NCI-H748 treated with DMSO at 0.1 percent for 48 hours (cell line): ENCODE measurements at regions not wholly inside any gene's neighbourhood (a gene's known extent, or its start where the extent isn't known, plus 50 kb on each side); places are given as distances from the start of the nearest gene placed in this dataset.

ENCODE experiments used
- DNase-seq: peaks from one replicate; lab custom pipeline; 2025; lab: John Stamatoyannopoulos, UW

DNA sequence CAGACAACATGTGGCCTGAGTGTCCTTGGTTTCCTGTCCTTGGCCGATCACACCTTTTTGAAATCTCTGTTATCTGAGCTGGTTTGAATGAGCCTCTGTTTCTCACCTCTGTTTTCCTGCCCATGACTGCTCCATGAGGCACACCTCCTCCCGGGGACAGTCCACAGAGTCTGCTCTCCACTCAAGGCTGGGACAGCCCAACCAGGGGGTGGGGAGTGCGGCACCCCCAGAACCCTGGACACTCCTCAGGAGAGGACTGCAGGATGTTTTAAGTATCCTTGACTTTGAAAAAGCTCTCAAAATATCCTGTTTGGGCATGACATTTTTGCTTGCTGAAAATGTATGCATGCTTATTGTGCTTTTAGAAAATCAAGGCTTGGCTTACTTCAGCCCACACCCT is 333.0 kb upstream of the N4BP1 start:
- no peak for DNase-seq

DNA sequence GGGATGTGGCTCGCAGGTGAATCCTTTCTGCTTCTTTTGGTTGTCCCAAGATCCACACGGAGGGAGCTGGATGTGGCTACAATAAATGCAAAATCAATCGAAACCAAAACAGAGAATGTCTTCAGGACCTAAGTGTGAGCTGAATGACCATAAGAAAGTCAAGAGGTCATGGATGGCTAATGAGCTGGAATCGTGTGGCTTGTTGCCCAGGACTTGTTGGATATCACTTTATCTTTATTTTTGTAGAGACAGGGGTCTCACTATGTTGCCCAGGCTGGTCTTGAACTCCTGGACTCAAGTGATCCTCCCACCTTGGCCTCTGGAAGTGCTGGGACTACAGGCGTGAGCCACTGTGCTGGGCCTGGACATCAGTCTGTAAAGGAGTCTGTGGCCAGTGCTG is 326.8 kb upstream of the N4BP1 start:
- no peak for DNase-seq

DNA sequence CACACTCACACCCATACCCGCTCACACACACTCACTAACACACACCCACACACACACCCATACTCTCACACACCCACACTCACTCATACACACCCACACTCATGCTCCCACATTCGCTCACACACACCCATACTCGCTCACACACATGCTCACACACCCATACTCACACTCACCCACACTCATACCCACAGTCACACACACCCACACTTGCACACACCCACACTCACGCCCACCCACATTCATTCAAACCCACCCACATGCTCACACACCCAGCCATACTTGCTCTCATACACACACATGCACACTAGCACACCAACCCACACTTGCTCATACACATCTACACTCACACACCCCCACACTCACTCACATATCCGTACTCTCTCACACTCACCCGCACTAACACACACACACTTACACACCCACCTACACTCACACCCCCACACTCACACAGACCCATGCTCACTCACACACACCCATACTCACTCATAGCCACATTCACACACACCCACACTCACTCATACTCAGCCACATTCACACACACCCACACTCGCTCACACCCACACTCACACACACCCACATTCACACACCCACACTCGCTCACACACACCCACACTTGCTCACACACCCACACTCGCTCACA is 322.4 kb upstream of the N4BP1 start:
- no peak for DNase-seq

DNA sequence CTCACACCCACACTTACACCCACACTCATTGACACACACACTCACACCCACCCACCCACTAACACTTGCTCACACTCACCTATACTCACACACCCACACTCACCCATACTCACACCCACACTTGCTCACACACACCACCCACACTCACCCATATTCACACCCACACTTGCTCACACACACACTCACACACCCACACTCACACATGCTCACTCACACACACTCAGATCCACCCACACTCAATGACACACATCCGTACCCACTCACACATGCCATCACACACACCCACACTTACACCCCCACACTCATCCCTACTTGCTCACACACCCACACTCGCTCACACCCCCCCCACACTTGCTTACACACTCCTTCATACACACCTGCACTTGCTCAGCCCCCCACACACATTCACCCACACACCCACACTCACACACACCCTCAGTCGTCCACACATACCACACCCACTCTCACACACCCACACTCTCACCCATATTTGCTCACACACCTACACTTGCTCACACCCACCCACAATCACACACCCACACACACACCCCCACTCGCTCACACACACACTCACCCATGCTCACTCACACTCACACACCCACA is 321.1 kb upstream of the N4BP1 start:
- DNase-seq, result no peak

DNA sequence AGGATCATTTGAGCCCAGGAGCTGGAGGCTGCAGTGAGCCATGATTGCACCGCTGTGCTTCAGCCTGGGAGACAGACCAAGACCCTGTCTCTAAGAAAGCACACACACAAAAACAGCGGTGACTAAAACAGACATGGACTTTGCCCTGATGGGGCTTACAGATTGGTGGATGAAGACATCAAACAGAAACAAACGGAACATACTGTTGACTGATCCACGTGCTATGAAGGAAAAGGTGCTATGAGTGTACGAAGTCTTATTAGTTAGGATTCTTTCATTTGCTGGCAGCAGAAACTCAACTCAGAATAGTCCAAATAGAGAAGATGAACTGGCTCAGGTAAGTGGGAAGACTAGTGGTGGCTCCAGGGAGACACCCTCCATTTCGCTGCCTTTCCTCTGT is 309.8 kb upstream of the N4BP1 start:
- no peak for DNase-seq

DNA sequence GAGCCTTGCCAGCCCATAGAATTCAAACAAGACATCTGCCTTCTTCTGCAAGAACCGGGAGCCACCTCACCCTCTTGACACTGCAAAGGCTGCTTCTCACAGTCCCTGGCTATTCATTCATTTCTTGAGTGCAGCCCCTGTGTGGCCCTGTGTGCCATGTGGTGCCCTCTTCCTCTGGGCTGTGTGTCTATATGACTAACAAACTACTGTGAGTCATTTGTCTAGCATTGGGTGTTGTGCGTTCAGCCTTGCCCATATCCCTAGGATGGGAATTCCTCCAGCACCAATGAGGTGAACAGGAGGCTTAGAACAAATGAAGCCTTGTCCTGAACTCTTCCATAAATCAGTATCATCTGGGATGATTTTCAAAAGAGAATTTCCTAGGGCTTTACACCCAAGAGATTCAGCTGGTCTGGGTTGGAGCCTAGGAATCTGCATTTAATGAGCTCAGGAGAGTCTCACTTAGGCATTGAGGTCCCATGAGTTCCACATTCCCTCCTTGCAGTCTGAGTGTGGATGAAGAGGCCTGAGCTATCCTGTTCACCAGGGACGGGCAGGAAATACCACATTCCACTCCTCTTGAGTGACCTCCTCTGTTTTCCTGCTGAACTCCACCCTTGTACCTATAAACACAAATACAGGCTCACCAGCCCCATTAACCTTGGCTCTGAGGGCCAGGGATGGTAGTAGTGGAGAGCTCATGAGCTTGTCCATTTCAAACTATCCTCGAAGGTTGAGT is 308.7 kb upstream of the N4BP1 start:
- no peak for DNase-seq

DNA sequence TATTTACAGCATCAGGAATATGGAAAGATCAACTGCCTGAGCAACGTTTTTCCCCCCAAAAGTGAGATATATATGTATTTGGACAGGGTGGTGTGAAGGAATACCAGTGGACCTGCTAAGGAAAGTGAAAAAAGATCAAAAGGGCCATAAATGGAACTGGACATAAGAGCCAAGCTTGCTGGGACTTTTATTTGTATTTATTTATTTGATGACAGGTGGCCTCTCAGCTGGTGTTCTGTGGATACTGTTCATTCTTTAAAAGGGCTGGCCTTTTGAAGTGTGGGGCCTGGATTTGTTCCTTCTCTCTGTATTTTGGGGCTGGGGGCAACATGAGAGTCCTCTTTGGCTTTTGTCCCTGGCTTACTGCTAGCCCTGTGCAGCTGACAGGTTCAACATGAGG is 306.6 kb upstream of the N4BP1 start:
- DNase-seq, result no peak

DNA sequence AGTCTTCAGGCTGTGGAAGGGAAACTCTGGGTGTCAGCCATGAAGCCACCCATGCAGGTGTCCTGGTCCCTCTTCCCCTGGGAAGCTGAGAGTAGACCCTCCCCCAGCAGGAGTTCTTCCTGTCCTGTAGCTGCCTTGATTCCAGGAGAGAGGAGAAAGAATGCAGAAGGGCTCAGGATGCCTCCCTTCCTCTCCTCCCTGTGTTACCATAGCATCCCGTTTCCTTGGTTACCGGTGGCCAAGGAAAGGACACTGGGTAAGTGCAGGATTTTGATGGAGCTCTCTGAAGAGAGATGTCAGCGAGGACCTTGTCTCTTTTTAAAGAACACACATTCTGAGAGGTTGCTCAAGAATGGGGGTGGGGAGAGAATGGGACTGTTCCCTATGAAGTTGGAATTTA is 304.1 kb upstream of the N4BP1 start:
- DNase-seq, result no peak

DNA sequence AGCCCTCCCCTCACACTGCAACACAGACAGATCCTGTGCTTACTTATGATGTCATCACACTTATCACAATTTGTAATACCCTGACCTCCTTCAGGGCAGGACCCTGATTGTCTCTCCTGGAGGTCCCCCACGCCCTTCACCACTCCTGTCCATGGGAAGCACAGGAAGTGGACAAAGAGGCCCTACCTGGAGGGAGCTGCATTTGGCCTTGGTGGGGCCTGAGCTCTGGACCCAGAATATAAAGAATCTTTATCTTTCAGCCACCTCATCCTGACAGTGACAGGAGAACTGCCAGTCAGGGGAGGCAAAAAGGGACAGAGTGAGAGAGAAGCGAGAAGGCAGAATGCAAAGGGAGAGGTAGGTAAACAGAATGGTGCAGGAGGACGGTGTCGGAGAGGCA is 303.4 kb upstream of the N4BP1 start:
- no peak for DNase-seq

DNA sequence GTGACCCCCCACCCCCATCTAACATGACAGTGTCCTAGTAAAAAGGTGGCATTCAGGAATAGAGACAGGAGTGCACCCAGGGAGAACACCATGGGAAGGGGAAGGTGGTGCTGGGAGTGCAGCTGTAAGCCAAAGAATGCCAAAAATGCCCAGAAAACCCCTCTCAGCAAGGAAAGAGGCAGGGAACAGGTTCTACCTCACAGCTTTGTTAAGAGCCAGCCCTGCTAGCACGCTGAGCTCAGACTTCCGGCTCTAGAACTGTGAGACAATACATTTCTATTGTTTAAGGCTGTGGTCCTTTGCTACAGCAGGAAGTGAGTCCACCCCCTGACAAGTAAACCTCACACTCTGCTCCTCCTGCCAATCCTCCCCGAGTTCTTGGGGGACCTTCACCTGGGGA is 302.4 kb upstream of the N4BP1 start:
- no peak for DNase-seq

DNA sequence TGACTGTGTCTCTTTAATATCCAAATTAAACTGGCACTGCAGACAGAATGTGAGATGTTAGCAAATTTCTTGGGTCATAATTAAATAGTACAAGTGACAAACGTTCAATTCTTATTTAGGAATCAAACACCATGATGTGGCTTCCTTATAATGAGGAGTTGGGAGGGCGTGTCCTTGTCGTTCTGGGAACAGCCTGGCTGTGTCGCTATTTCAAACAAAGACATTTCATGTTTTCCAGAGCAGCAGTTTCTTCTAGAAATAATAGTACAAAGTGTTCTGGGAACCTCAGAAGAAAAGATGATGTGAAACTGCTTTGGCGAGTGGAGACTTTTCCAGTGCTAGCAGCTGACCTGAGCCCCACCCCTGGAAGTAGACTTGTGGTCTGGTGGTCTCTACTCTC is 301.7 kb upstream of the N4BP1 start:
- peak; percentile 2 for DNase-seq

DNA sequence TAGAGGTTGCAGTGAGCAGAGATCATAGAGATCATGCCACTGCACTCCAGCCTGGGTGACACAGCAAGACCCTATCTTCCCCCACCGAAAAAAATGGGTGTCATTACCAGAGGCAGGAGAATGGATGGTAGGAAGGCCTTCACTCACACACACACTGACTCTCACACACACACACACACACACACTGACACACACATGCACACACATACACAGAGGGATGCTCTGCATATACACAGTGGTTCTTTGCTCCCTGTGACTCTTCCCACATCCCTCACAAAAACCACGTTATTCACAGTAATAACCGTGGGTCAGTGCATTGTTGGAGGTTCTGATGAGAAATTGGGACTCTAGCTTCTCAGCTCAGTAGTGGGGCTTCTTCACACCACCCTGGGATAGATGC is 300.2 kb upstream of the N4BP1 start:
- DNase-seq, result no peak

DNA sequence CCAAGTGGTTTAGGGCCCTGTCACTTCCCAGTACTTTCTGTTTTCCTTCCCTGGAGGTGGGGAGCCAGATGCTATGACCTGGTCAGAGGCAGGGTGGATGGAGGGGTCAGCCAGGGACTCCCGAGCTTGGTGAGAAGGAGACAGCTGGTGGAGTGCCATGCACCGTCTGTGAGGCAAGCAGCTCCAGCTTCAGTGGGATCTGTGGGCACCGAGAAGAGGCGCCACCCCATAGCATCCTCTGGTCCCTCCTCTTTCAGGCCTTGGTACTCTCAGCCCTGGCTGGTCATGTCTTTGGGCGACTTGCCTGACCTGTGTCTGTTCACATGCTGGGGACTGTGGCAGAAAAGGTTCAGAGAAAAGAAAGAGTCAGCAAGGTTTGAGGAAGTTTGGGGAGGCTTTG is 299.3 kb upstream of the N4BP1 start:
- DNase-seq, result no peak

DNA sequence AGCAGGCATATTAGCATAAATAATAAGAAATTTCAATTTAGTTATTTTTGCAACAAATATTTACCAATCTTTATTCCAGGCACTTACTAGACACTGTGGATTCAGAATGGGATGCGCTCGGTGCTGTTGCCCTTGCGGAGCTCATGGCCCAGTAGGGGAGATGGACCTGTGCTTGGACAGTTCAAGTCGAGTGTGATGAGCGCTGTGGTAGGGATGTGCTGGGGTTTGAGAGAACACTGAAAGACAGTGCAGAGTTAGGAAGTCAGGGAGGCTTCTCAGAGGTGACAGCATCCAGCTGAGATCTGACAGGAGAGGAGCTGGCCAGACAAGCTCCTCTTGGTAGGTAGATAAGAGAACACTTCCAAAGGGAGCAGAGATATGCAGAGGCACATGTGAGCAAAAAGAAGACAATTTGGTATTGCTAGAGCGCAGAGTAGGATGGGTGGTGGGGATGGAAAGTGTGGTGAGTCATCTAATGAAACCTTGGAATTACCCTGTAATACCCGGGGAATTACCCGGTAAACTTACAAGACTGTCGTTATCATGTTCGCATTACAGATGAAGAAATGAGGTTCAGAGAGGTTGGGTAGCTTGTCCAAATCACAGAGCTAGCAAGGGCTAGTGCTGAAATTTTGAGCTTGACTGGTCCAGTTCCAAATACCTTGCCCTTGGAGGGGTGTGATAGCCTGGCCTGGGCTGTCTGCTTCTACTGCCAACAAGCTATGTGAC is 298.1 kb upstream of the N4BP1 start:
- no peak for DNase-seq

DNA sequence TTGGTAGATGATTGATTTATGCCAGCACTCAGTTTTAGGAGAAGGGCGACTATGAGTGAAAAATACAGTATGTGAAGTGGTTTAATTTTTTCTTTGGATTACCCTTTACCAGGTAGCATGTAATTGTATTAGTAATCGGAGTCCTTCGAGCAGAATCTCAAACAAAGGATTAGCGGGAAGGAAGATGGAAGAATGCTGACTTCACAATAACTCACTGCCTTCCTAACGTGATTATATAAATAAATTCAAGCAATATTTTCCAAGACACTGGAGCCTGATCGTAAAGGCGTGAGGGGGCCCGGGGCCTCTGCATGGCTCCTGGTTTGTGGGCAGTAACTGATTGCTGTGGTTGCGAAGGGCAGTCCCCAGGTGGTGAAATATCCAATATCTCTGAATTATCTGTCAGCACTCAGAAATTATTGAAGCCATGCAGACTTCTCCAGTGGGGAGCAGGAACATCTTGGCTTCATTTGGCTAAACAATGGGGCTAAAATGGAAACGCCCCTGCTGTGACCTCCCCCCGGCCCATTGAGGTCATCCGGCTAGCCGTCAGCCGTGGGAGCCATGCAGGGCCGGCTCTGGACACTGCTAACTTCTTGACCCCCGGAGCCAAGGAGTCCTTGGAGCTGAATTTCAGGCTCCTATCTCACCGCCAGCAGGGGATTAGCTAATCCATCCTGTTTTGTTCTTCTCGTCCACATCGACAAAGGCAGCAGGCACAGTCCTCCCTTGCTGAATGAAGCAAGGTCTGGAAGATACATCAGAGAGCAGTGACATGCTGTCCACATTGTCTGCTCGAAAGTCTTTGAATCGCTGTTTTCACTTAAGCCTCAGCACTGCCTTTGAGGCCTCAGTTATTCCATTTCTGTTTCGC is 295.9 kb upstream of the N4BP1 start:
- no peak for DNase-seq

DNA sequence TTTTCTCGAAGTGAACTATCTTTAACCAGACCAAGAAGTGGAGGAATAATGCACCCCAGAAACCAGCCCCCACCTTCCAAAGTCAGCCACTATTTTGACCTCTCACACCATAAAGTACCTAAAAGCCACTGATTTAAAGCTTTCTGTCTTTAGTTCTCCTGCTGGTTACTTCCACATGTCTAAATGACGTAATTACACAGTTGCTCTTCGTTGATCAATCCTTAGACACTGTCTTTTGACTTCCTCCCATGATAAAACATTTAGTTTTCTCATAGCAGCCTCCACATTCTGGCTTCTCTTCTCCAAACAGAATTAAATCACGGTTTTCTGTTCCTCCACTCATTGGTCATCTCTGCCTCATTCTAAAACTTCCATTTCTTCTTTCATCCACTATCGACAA is 294.4 kb upstream of the N4BP1 start:
- no peak for DNase-seq

DNA sequence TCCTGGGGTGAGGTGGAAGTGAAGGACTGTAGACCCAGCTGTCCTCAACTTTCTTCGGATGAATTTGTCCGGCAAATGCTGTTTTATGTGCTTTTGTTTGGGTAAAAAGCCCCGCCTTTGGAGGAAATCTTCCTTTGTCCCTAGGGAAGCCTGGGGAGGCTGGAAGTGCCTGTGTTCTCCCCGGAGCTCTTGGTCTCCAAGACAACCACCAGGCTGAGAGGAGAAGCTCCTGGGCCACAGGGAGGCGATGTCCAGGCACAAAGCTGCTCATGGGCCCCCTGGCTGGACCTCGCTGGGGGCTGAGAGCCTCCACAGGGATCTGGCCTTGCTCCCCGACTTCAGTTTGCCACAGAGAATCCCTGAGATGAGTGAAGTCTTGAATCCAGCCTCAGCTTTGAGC is 293.1 kb upstream of the N4BP1 start:
- DNase-seq, result no peak

DNA sequence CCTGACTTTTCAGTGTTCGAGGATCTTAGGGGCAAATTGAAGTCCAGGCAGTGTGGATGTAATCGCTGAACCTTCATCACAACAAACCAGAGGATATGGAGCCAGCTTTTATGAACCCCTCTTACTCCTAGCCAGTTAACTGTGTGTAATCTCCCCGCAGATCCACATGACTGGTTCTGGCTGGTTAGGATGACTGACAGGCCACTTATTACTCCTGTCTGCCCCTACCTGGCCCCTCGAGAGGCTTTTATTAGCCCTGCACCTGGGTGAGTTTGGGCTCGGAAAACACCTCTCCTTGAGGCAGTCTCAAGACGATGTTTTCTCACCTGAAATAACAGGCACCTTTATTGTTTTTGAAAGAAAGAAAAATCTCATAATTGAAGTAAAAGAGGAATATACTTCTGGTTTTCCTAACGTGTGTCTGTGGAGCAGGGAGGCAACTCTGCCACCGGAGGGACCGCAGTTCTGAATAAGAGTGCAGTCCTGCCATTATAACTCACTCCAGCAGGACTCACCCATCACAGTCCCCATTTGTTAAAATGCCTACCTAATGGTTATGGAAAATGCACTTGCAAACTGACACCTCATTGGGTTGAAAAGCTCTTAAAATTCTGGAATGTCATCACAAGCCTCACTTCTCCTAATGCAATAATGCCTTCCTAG is 291.9 kb upstream of the N4BP1 start:
- peak; percentile 1 for DNase-seq

DNA sequence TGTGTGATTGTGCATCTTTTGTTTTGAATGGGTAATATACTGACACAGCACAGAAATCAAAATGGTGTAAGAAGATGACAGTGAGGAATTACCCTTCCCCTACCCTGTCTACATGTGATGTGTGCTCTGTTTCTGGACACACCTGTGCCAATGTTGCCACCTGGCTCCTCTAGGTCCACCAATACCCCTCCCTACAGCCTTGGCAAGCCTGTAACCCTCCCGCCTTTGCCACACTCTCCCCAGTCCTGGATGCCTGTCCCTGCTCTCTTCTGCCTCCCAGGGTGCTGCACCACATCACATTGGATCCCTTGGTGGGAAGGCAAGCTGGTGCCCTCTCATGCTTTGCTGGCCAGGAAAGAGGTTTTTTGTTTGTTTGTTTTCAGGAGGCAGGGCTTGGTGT is 289.5 kb upstream of the N4BP1 start:
- no peak for DNase-seq

DNA sequence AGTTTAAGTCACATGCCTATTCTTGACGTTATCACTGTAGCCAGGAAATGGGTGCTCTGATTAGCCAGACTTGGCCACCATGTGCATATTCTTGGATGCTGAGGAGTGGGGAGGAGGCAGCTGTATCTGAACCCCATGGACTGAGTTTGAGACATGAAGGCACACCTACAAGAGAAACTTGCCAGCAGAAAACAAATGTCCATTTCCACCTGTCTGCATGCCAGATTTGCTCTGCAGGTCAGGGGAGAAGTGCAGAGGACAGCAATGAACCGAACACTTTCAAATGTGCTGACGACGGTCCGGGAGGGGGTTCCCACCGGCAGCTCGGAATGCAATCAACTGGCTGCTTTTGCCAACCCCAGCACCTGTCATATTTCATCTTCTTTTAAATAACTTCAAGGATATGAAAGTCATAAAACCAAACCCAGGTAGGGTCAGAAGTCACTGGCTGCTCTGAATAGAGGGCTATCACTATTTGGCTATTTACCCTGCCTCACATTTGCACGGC is 287.8 kb upstream of the N4BP1 start:
- no peak for DNase-seq

DNA sequence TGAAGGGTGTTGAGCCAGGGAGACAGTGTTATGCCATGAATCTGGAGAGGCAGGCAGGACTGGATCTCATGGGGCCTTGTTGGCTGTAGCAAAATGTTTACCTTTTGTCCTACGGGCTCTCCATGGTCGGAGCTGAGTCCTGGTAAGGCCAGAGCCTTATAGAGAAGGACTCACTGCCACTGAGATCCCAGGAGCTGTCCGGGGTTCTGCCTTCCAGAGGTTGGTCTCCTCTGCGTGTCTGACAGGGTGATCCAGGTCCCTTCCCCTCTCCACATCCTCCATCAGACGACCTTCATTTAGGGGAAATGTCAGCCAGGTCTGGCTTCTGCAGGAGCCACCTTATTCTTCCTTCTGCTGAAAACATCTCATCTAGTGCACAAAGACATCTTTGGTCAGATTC is 285.2 kb upstream of the N4BP1 start:
- DNase-seq, result no peak
